Hematopoietic multipotent progenitor cell treated with erythropoietin and hydrocortisone succinate and interleukin-3 and kit ligand, for 6 days (in vitro differentiated cells): ENCODE measurements at regions not wholly inside any gene's neighbourhood (a gene's known extent, or its start where the extent isn't known, plus 50 kb on each side); places are given as distances from the start of the nearest gene placed in this dataset.
"Not testable (repeated sequence)": the region's sequence is repeated elsewhere in the genome, so short reads cannot be mapped to it uniquely, and the experiment has no call there.

Experiments used
- DNase-seq: peaks from one replicate; pipeline ENCODE4 v3.0.0-alpha.2; 2015

DNA sequence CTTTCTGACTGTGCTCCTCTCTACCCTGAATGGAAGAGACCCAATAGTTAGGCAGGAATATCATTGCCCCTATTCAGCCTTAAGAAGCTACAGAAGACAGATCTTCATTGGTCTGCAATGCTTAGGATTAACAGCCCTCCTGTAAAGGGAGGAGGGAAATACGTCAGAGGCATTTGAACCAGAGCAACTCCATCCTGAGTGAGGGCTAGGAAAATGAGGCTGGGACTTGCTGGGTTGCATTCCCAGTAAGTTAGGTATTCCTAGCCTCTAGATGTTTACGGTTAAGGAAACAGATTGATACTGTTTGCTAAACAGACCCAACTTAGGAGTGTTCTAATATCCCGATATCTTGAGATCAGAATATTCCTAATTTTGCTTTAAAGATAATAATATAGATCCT, 63.5 kb downstream of the PCDH18 start:
- DNase-seq: no peak

DNA sequence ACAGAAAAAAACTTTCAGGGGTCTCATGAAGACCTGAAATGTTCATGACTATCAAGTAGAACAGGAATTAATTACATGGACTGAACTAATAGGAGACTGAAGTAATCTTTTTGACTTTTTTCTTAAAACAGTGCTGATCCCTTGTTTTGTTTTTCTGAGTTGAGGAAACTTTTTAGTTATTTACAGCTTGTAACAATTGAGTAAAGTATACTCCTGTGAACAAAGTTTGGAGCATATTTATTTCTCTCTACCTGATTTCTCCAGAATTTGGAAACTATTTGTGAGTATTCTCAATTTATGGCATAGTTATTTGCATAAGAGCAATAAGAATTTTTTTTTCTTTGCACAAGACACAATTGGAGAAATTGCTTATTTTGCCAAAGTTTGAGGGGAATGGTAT, 64.8 kb downstream of the PCDH18 start:
- no peak for DNase-seq

GRCh38 chr4:137463377-137464003, 68.8 kb downstream of the PCDH18 start:
- DNase-seq: no peak

- no peak for DNase-seq
Observed at GRCh38 chr4:137455647-137456321, 76.5 kb downstream of the PCDH18 start.

DNA sequence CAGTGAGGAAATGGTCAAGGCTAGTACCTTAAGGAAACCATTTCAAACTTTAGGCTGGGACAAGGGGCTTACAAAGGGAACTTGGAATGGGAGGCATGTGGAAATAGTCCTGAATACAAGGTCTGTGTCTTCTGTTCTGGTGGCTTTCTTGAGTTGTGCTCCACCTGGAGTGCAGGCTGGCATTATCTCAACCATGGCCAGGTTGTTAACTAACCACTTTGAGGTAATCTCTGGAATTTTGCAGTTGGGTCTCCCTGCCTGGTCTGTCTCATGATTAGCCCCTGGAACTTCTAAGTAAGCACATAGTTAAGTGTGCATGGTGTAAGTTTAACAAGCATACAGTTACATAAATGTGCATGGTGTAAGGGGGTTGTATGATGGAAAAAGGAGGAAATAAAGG, 77.5 kb downstream of the PCDH18 start:
- DNase-seq: no peak

DNA sequence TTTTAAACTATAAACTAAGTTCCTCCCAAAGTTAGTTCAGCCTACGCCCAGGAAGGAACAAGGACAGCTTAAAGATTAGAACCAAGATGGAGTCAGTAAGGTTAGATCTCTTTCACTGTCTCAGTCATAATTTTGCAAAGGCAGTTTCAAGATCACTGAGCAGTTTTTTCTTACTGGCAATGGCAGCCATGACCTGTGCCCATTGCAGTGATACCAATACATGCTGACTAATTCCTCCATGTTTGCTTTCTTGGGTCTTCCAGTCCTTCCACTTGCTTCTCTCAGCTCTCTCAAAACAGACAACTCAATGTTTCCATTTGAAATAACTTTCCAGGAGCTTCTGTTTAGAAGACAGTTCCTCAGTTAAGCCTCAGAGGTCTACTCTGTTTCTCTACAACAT, 79.5 kb downstream of the PCDH18 start:
- DNase-seq: no peak

- DNase-seq: no peak
Observed at GRCh38 chr4:137451172-137451825, 81.0 kb downstream of the PCDH18 start.

GRCh38 chr4:137448402-137448801, 83.9 kb downstream of the PCDH18 start:
- DNase-seq: no peak

DNA sequence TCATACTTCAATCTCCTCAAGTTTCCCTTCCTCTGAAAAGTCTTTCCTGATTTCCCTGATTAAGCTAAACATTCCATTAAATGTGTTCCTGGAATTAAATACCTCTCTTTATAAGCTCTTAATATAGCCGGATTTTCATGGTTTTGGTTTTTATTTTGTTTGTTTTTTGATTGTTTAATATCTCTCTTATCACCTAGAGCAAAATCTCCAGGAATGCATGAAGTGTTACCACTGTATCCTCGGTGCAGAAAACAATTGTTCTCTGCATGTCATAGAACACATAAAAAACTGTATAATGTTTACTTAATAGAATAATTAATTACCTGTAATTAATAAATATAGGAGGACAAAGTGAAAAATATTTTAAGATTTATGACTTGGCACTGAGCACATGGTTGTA, 86.2 kb downstream of the PCDH18 start:
- DNase-seq: no peak

DNA sequence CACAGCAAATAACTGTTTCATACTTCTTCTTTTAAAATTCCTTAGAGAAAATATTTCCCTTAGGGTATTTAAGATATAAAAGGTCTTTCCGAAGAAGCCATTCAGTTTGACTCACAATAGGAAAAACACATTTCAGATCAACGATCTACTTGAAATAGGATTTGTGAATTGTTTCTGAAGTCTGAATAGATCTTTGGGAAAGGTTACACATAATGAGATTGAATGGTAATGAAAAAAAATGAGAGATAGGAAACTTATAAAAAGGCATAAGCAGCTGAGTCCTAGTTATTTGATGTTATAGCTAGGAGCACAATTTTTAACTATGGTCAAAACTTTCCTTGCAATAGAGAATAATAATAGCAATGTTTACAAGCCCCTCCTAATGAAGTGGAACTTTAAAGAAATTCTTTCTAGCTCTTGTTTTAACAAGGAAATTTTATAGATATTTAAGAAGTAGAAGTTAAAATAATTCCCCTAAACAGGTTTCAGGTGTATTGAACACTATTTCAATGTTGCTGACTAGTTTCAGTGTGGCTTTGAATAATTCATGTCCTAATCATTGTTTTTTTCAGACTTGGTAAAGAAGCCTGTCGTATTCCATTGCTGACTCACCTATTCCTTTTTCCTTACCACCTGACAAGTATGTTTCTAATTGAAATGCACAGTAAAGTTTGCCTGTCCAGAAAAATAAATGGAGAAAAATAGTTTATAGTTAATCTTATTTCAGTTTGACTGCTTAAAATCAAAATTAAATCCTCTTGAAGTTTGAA, 89.1 kb downstream of the PCDH18 start:
- no peak for DNase-seq

DNA sequence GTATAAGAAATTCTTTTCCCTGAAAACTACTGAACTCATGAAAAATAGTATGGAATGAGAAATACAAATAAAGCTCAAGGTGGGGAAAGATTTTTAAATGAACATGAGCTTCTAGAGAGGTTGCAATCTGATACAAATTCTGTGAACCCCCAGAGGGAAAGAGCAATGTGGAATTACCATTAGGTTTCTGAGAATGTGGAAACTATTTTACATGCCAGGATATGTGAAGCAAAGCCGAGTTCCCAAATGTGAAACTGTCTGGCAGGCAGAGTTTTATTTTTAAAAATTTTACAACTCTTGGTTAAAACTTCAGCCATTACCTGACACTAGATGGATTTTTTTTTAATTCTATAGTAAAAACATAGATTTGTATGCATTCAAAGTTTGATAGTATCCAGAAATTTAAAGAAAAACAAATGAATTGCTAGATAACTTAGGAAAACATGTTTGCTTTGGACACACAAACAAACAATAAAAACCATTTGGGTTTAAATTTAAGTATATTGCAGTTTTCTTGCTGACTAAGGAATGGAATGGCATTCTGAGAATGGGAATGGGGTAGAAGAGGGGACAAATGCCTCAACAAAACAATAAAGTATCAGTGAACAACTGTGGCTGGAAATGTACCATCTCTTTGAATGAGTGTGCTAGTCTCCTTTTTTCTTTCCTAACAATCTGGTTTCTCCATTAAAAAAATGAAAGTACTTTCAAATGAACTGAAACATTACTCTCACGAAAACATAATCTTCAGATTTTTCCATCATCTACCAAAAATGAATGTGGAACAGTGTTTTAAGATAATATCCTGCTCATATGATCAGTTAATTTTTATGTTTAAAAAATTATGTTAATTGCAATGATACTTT, 99.6 kb downstream of the PCDH18 start:
- no peak for DNase-seq

- DNase-seq: no peak
Observed at GRCh38 chr4:137430171-137430570, 102.1 kb downstream of the PCDH18 start.

- DNase-seq: no peak
Observed at GRCh38 chr4:137427411-137427810, 104.9 kb downstream of the PCDH18 start.

DNA sequence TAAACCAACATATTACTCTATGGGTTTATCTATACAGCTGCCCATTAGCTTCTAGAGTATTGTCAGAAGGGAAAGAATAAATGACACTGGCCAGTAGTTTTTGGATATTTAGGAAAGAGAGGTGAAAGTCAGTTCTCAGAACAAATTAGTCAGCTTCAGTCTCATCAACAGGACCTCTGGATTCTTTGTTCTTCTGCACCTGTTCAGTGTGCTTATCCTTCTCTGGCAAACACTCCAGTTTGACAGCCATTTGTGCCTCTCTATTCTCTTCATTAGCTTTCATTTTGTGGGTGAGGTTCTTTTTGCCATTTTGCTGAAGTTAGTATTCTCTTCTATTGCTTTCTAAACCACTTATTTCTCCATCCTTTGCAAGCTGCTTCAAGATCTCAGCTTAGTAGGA, 107.0 kb downstream of the PCDH18 start:
- DNase-seq: no peak

DNA sequence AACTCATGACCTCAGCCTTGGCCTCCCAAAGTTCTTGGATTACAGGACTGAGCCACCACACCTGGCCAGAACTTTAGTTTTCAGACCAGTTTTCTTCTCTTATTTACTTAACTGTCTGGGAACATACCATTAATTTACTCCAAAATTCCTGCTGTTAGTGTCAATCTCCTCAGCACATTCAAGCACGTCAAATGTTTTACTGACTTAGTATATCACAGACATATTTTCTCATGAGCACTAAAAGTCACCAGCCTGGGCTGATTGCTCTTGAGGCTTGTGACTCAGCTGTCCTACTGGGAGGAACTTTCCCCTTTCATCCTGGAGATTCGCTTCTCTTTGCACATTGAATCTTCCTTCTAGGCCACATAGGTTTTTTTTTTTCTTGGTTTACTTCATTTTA, 109.6 kb downstream of the PCDH18 start:
- no peak for DNase-seq

DNA sequence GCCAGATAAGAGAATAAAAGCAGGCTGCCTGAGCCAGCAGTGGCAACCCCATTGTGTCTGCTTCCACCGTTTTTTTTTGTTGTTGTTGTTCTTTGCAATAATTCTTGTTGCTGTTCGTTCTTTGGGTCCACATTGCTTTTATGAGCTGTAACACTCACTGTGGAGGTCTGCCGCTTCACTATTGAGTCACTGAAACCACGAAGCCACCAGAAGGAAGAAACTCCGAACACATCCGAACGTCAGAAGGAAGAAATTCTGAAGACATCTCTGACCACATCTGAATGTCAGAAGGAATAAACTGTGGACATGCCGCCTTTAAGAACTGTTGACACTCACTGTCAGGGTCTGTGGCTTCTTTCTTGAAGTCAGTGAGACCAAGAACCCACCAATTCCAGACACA, 110.5 kb downstream of the PCDH18 start:
- no peak for DNase-seq

DNA sequence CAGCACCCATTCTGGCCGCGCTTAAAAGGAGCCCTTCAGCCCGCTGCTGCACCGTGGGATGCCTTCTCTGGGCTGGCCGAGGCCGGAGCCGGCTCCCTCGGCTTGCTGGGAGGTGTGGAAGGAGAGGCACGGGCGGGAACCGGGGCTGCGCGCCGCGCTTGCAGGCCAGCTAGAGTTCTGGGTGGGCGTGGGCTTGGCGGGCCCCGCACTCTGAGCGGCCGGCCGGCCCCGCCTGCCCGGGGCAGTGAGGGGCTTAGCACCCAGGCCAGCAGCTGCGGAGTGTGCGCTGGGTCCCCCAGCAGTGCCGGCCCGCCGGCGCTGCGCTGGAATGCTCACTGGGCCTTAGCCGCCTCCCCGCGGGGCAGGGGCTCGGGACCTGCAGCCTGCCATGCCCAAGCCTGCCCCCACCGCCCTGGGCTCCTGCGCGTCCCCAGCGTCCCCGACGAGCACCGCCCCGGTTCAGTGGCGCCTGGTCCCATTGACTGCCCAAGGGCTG, 111.3 kb downstream of the PCDH18 start:
- no peak for DNase-seq

- no peak for DNase-seq
Observed at GRCh38 chr4:137417676-137418075, 114.6 kb downstream of the PCDH18 start.

GRCh38 chr4:137414802-137415201, 117.5 kb downstream of the PCDH18 start:
- DNase-seq: no peak

DNA sequence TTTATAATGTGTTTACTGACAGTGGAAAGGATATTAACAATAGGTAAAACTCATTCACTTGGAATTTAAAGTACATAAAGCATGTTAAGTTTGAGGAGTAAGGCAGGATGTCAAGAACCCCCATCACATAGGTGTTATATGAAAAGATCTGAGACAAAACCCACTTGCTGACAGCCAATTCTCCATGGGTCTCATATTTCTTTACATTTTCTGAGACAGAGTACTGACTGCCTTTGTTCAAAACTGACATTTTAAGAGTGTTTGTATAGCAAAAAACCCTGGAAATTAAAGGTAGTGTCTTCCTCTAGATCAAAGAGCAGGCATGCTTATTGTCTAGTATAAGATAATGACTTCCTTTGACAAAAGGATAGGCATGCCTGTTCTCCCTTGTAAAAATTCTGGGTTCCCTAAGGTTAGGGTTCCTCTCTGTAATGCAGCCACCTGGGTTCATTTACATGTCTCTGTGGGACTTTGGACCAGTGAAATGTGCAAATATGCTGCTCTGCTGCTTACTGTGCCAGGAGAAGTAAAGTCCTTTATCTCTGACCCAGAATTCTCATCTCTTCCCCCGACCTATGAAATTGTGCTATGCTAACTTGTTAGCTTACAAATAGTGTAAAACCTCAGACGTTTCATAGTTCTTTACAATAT, 123.6 kb downstream of the PCDH18 start:
- DNase-seq: no peak

- DNase-seq: not testable (repeated sequence)
Observed at GRCh38 chr4:137405833-137406232, 126.5 kb downstream of the PCDH18 start.

- DNase-seq: no peak
Observed at GRCh38 chr4:137394018-137394417, 138.3 kb downstream of the PCDH18 start.
